Activated CD4-positive, alpha-beta T cell treated with anti-CD3 and anti-CD28 coated beads, Interleukin-2, Interleukin-4, amounts not matched to agents 100 ng/mL and 50 ng/mL, durations not matched to agents 16 hours and 8 hours (primary cell): ENCODE measurements at regions not wholly inside any gene's neighbourhood (a gene's known extent, or its start where the extent isn't known, plus 50 kb on each side); places are given as distances from the start of the nearest gene placed in this dataset.
"Not testable (repeated sequence)": the region's sequence is repeated elsewhere in the genome, so short reads cannot be mapped to it uniquely, and the experiment has no call there.

Source experiments
- DNase-seq: peaks from one replicate; pipeline ENCODE4 v3.0.0-alpha.2; 2020; ENCODE audit warnings: low spot score

DNA sequence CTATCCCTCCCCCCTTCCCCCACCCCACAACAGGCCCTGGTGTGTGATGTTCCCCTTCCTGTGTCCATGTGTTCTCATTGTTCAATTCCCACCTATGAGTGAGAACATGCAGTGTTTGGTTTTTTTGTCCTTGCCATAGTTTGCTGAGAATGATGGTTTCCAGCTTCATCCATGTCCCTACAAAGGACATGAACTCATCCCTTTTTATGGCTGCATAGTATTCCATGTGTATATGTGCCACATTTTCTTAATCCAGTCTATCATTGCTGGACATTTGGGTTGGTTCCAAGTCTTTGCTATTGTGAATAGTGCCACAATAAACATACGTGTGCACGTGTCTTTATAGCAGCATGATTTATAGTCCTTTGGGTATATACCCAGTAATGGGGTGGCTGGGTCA, 52.3 kb upstream of the MAN1A2 start:
- not testable (repeated sequence) for DNase-seq

DNA sequence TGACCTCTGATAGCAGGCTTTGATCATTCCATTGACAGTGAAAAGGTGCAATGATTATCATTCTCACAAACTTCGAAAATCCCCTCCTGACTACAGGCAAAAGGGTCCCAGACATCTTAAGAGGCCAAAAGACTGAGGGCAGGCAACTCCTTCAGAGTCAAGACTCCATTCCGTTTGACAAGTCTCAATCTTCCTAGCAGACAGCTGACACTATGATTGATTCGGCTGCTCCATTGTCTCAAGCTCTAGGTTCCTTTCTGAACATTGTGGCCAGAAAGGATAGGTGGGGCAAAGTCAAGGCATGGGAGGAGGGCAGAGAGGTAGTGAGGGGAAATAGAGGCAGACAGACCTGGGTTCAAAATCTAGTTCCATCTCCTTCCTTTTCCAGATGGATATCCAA, 53.7 kb upstream of the MAN1A2 start:
- no peak for DNase-seq

DNA sequence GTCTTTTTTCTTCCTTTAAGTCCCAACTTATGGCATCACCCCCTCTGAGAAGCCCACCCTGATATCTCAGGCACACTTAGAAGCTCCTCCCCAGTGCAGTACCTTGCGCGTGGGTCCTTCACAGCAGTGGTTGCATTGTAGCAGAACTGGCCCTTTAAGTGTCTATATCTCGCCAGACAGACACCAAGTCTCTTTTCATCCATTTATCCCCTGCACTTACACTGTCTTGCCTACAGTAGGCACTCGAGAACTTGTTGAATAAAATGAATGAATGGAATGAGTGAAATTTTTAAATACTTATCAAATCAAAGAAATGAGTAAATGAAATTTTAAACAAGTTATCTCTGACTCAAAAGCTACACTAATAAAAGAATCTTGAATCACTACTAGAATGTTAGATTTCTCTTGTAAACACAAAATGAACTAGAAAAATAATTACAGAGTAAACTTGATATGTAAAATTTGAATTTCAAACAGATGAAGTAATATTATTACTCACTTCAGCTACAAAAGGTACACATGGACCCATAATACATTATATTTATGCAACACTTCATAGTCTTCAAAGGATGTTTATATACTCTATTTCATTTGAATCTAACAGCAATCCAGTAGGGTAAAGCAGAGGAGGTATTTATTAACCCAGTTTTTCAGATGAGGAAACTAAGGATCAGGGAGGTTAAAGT, 54.7 kb upstream of the MAN1A2 start:
- DNase-seq, result peak; percentile 27

DNA sequence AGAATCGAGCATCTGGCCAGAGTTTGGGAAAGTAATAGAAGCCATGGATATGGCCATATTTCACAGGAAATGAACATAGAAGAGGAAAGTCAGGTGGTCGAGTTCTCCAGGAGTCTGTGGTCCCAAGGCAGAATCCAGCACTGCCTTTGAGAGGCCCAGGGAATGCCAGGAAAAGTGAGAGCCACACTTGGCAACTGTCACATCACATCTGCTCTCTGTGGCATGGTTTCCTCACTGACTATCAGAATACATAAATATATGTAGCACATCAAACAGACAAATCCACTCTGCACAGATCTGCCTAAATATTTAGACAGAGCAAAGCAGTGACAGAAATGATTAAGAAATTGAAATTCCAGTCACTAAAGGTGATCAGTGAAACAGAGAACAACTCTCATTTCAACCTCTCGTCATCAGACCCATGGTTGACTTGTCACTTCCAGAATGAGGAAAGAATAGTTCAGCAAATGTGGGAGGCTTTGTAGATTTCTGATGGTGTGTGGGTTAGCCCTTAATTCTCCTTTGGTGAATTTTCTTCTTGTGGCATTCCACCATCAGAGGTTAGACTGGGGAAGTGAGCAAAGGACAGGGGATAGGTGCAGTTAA, 58.8 kb upstream of the MAN1A2 start:
- DNase-seq, result no peak

DNA sequence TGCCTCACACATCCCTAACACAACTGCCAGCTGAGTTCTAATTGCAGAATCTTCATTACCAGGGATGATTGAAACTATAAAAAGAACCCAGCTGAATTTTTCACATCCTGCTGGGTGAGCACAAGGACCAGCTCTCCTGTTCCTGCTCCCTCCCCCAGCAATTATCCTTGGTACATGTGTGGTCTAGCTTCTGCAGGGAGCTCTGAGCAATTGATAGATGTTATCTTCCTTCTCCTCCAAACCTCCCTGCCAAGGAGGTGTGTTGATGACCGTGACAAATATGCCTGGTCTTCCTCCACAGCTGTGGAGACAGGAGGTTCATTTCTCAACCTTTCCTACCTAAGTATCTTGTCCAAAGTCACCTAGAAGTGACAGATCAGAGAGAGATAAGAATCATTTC, 65.3 kb upstream of the MAN1A2 start:
- no peak for DNase-seq

DNA sequence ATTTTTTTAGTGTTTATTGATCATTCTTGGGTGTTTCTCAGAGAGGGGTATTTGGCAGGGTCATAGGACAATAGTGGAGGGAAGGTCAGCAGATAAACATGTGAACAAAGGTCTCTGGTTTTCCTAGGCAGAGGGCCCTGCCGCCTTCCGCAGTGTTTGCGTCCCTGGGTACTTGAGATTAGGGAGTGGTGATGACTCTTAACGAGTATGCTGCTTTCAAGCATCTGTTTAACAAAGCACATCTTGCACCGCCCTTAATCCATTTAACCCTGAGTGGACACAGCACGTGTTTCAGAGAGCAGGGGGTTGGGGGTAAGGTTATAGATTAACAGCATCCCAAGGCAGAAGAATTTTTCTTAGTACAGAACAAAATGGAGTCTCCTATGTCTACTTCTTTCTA, 67.1 kb upstream of the MAN1A2 start:
- DNase-seq, result not testable (repeated sequence)

DNA sequence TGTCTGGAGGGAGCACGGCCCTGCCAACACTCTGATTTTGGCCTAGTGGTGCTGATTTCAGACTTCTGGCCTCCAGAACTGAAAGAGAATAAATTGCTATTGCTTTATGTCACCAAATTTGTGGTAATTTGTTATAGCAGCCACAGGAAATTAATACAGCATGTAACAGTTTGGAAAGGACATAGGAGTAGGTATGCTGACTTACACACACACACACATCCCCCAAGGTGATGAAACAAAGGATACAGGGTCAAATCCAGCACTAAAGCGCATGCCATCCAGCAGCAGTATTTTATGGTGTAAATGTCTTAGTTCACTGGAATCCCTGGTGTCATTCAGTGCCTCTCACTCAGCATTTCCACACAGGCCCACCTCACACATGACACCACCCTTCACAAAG, 72.2 kb upstream of the MAN1A2 start:
- DNase-seq, result no peak

DNA sequence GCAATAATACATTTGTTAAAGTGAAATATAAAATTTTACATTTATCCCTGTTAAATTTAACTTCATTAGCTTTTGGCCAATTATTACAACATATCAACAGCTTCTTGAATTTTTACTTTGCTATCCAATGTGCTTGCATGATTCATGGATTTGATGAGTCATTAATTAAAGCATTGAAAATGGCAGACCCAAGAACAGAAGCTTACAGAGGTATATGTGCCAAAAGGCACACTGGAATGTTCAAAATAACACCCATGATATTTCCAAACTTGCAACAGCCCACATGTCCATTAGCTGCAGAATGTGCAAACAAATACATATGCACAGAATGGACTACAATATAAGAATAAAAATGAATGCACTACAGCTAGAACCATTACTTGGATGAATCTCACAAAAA, 76.4 kb upstream of the MAN1A2 start:
- DNase-seq, result no peak

DNA sequence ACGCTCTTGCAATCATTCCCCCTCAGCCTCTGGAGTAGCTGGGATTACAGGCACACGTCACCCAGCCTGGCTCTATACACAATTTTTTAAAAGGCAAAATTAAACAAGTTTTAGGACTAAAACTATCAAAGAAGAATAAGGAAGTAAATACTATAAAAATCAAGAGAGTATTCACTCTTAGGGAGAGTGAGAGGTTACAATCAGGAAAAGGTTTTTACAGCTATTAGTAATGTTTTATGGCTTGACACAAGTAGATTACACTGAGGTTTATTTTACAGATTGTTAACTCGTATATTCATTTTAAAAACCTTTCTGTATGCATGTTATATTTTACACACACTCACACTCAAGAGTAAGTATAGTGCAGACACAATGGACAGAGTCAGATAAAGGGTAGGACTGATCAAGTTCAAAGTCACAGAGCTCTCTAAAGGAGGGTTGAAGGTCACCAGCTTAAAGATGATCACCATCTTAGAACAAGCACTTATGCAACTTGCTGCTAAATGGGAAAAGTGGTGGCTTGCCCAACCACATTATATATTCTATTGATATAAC, 77.9 kb upstream of the MAN1A2 start:
- no peak for DNase-seq

DNA sequence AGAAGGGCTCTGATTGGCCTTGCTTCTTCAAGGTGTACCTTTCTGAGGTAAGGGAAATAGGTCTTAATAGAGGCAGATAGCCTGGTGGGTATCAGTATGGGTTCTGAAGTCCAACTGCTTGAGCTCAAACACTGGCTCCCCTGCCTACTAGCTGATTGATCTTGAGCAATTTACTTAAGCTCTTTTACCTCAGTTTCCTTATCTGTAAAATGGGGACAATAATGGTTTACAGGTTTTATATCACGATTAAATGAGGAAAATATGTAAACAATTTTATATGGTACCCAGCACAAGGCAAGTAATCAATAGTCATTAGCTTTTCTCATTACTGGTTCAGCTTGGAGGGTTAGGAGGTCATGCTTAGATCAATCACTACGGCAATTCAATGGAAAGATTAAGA, 75.8 kb upstream of the VTCN1 start:
- DNase-seq, result no peak

DNA sequence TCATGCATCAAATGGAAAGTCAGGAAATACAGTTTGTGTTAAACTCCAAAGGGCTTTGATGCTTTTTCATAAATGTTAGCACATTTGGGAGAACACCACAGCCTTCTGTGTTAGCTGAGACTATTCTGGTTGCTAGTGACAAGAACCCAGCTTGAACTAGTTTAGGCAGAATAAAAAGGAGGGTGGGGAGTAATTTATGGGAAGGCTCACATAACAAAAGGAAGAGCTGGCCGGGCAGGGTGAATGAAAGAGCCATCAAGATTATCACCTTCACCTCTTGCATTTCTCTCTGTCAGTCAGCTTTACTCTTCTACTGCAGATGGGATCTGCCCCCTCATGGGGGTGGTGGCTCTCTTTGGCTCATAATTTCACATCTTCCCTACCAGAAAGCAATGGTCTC, 75.4 kb upstream of the VTCN1 start:
- no peak for DNase-seq

DNA sequence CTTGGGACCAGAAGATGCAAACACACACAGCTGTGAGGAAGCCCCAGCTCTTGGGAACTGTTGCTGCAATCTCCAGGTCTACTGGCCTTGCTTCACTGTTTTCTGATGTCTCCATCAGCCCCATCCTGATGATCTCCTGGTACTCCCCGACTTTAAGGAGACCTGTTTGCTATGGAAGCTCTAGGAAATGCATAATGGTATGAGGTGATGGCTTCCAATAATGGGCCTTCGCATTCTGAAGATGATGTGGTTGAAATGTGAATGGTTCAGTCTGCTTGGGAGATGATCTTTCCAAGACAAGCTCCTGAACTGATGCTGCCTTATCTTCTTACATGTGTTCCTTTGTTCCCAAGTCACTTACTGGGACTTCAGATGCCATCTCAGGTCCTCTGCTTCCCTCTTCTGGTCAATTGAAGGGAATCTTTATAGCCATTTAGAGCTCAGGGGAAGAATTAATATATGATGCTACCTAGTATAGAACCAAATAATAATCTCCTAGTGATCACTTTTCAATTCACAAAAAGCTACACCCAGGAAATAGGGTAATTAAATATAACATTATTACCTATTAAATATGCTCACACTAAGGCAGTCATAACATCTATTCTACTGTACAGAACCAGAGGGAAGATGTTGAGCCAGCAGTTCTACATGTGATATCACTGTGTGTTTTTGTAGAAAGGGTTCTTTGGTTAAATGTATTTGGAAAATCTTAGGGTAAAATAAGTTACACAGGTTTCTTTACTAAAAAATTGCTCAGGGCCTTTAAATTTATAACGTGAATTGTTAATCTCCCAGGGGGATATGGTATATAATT, 73.9 kb upstream of the VTCN1 start:
- DNase-seq, result peak; percentile 6

DNA sequence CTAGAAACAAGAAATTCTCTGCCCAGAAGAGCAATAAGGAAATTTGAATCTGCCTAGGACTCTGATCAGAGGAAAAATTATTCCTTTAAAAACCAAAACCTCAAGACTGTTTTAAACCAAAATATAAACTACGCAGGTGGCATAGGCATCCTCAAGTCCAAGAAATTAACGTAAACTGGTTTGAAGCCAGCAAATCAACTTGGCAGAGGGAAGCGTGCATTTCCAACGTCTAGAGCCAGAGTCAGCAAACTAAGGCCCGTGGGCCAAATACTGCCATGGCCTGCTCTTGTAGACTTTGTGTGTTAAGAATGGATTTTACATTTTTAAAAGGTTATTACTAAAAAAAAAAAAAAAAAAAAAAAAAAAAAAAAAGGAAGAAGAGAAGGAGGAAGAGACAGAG, 67.8 kb upstream of the VTCN1 start:
- no peak for DNase-seq

DNA sequence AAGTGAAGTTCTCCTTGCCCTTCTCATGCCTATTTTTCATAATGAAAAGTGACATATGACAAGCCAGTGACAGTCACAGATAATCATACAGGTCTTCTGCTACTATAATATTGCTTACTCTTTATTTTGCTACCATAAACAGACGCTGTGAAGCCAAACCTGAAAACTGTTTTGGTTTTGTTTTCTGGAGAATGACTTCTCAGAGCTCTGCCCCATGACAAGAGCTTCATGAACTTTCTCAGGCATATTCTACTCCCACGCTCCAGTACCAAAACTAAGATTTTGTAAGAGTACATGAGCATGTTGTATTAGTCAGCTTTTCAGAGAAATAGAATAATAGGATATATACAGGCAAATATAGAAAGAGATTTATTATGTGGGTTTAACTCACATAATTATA, 64.3 kb upstream of the VTCN1 start:
- no peak for DNase-seq

DNA sequence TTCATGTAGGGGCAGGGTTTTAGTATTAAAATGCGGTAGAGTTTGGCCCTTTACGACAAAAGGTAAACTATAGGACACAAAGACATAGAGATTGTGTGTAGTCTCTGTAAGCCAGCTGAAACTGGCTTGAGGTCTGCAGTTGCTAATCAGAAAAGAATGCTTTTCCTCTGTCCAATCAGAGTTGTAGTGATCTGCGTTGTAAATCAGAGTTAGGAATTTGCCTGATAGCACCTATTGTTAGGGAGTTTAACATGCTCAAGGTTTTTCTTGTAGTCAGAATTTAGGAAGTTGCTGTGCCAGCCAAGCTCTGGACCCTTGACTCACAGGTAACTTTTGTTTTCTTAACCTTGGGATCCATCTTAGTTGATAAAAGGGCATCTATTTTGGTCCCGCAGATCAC, 61.2 kb upstream of the VTCN1 start:
- DNase-seq, result no peak

DNA sequence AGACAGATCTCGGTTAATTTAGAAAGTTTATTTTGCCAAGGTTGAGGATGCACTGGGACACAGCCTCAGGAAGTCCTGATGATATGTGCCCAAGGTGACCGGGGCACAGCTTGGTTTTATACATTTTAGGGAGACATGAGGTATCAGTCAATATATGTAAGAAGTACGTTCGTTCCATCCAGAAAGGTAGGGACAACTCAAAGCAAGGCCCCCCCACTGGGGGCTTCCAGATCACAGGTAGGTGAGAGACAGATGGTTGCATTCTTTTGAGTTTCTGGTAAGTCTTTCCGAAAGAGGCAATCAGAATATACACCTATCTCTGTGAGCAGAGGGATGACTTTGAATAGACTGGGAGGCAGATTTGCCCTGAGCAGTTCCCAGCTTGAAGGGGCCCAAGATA, 60.4 kb upstream of the VTCN1 start:
- DNase-seq, result no peak

DNA sequence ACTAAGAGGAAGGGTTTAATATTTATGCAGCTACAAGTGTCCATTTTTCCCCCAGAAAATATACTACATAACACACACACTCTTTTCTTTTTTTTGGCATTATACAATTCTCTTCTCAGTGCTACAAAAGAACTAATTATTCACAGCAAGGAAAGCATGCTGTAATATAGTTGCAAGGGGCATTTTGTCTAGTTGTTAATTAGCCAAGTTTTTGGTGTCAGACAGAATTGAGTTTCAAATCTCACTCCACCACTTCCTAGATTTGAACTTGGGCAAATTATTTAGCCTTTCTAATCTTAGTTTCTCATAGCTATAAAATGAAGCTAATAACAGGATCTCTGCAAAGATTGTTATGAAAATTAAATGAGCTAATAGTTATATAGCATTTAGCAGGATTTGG, 60.0 kb upstream of the VTCN1 start:
- no peak for DNase-seq

DNA sequence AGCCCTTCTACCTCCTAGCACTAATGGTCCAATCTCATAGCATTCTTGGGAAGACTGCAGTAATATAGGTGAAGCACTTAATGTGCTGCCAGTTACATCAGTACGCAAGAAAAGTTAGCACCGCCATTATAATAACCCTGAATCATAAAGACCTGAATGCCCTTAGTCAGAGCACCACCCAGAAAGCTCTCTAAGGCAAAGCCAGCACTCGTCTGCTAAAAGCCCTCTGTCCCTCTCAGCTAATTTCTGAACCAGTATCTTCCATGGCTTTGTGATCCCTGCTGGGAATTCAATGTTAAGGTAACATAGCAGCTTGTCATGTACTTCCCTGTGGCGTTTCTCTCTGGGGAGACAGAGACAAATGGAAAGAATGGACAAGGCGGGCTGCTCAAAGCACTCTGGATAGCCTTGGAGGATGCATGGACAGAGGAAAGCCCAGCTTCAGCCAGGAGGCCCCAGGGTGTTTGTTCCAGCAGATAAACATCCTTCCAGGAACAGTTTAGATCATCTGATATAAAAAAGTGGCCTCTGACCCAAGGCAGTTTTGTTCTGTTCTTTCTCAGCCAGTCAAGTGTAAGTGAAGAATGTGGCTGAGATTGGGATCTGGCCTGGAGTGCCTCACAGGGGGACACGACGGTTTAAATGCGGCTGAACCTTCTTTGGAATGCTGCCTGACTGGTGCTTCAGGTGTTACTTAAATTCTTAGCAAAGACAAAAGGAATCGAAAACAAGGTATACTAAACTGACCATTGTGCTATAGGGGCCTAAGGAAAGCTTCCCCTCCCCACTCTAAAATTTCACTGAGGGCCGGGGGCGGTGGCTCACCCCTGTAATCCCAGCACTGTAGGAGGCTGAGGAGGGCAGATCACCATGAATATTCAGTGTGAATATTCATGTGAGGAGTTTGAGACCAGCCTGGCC, 58.1 kb upstream of the VTCN1 start:
- DNase-seq, result no peak

DNA sequence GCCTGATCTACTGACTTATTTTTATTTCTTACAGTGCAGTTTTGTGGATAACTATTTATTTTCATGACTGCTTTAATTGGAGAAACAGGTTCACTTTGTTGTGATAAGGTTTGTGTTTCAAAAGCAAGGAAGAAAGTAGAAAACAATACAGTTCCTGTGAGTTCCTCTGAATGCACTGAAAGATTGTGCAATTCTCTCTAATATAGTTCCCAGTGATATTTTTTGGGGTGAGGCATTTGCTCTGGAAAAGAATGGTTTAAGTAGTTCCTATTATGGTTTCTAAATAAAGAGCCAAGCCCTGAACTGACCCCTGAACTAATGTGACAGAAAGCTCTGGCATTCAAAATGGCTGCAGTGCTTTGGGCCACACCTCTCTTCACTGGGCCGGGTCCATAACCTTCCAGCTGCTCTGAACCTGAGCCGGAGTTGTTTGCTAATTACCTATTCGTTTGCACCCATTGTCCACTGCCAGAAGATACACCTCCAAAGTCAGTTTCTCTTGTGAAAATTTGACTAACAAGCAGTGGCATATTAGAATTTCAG, 56.6 kb upstream of the VTCN1 start:
- DNase-seq, result no peak

DNA sequence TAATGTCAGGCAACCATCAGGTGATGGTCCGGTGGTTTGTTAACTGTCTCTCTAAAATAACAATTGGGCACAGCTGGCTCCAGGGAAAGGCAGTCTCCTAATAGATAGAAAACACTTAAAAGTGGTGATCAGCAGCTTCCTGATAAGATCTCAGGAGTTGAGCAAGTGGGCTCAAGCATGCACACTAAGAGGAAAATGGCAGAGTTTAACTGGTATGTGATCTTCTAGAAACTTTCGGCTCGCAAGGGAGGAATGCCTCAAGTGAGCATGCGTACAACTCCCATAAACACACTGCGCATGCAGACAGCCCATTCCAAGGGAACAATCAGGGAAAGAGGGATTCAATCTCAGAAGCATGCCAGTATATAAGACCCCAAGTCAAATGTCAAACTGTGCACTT, 52.2 kb upstream of the VTCN1 start:
- DNase-seq, result no peak

DNA sequence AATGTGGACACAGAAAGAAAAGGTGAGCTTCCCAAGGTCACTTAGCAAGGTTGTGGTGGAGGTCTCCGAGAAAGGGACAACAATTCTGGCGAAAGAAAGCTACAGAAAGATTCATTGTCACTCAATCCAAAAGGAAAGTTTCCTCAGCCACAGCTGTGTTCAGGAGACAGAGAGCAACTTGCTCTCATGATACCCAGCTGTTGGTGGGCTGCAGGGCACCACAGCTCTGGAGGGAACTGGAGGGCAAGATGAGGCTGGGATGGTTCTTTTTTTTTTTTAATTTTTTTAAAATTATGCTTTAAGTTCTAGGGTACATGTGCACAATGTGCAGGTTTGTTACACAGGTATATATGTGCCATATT, 50.7 kb upstream of the VTCN1 start:
- no peak for DNase-seq
